ENCODE measurements at regions not wholly inside any gene's neighbourhood (a gene's known extent, or its start where the extent isn't known, plus 50 kb on each side); places are given as distances from the start of the nearest gene placed in this dataset.

DNA sequence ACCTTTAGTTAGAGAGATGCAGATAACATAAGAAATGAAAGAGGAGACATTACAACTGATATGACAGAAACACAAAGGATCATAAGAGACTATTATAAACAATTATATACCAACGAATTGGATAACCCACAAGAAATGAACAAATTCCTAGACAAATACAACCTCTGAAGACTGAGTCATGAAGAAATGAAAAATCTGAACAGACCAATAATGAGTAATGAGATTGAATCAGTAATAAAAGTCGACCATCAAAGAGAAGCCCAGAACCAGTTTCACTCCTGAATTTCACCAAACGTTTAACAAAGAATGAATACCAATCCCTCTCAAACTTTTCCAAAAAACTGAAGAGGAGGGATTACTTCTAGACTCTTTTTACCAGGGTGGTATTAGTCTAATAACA is 50.5 kb upstream of the PCAT7 start:
- no peaks in the 10 kb centered on the region for H3K4me1 ChIP-seq
- no peaks in the 10 kb centered on the region for H3K9me3 ChIP-seq (ENCODE audit: low read depth)
- no peak overlapping the region for H3K9ac ChIP-seq
- Mint-ChIP-seq H3K27ac (no peak overlapping the region), H3K27me3 (ENCODE audit: insufficient read depth, low read depth) (peaks cover 2% of the 10 kb centered on the region), H3K9me3 (peaks cover 2% of the 10 kb centered on the region), H3K4me3 (no peak overlapping the region), H3K4me1 (no peaks in the 10 kb centered on the region), H3K36me3 (no peaks in the 10 kb centered on the region)
- H3K36me3 ChIP-seq: no peaks in the 10 kb centered on the region
- no peak overlapping the region for H3K27ac ChIP-seq
- no peak for DNase-seq (ENCODE audit: low spot score)
- no peak overlapping the region for H2AFZ ChIP-seq (replicated peaks)
- TF ChIP-seq EZH2 (IDR thresholded peaks at IDR 0.05) (no peak), EZH2phosphoT487 (IDR thresholded peaks at IDR 0.05) (no peak), CTCF (IDR thresholded peaks at IDR 0.05) (no peak)
- H3F3A ChIP-seq (ENCODE audit: low read depth): no peaks in the 10 kb centered on the region
- no peak overlapping the region for H3K4me2 ChIP-seq
- H3K4me3 ChIP-seq: no peak overlapping the region
- no peaks in the 10 kb centered on the region for H4K20me1 ChIP-seq (ENCODE audit: low read depth)
- no peaks in the 10 kb centered on the region for H3K79me2 ChIP-seq (ENCODE audit: low read depth)
- no peaks in the 10 kb centered on the region for H3K27me3 ChIP-seq

Data from neural progenitor cell (in vitro differentiated cells).